ENCODE measurements at regions not wholly inside any gene's neighbourhood (a gene's known extent, or its start where the extent isn't known, plus 50 kb on each side); places are given as distances from the start of the nearest gene placed in this dataset.

DNA sequence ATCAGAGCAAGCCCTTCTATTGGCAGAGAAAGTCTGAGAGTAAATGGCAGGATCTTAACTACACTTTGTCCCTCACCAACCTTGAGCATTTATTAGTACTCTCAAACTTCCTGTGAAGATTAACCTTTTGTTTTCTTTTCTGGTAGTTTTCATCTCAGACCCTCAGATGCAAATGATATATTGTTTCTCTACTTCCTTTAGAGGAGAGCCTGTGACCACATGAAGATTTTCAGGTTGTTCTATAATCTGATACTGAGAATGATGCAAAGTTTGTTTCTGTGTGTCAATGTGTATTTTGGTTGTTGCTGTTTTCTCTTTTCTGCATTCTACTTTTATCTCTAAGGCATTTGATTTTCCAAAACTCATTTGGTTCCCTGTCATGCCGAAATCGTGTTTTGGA lies 165.8 kb upstream of the CYSLTR1 start:
- DNase-seq (ENCODE audit: low read depth in 3 of 3, low spot score in 1 of 3): no peak

DNA sequence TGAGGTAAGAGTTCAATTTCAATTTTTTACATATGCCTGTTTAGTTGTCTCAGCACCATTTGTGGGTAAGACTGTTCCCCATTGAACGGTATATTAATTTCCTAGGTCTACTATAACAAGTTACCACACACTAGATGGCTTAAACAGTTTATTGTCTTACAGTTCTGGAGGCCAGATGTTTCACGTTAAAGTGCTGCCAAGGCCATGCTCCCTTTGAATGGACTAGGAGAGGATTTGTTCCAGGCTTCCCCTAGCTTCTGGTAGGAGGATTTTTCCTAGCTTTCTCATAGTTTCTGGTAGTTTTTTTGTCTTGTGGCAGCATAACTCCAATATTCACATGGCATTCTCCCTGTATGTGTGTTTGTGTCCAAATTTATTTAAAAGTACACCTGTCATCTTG lies 149.3 kb upstream of the CYSLTR1 start:
- no peak for DNase-seq (ENCODE audit: low read depth in 3 of 3, low spot score in 1 of 3)

DNA sequence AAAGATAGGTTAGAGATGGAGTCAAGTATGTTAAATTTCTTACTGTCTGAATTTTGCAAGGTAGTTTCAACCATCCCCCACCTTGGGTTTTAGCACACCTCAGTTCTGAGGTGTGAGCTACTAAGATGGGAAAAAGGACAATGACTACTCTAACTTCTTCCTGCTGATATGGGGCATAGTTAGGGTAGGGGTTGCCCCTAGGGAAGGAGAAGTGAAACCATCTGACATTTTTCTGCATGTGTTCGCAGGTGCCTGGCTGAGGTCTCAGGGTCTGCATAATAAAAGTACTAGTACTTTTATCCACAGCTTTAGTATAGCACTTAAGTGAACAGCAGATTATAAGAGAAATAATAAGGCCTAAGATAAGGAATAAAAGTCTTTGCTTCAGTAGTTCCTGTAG lies 129.5 kb upstream of the CYSLTR1 start:
- DNase-seq (ENCODE audit: low read depth in 3 of 3, low spot score in 1 of 3): no peak

DNA sequence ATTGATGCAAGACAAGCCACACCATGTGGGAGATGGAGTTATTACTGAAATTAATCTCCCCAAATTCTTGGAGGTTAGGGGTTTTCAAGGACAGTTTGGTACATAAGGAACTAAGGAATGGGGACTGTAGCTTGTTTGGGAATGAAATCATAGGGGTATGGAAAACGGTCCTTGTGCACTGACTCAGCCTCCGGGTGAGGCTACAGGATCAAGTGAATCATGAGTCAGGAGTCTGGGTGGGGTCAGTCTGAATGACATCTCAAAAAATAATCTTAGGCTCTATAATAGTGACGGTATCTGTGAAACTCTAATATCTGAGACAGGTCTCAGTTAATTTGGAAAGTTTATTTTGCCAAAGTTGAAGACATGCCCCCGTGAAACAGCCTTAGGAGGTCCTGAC lies 128.5 kb upstream of the CYSLTR1 start:
- DNase-seq (ENCODE audit: low read depth in 3 of 3, low spot score in 1 of 3): no peak

GRCh38 chrX:78452356-78452755 lies 124.9 kb upstream of the CYSLTR1 start:
- no peak for DNase-seq (ENCODE audit: low read depth in 3 of 3, low spot score in 1 of 3)

DNA sequence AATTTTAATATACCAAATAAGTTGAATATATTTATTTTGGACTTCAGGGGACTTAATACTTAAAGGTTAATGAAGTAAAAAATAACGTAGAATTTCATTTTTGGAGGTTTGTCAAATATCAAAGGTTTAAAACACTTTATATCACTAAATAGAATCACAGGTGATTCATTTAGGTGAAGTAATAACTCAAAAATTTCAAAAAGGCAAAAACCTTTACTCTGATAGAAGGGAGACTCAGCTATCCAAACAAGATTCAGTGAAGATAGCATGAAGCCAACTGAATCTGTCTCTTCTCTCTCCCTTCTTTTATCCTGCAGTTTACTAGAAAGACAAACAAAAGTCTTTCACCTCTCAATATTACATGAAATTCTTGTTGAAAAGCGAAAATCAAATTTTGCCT lies 110.2 kb upstream of the CYSLTR1 start:
- DNase-seq (ENCODE audit: low read depth in 3 of 3, low spot score in 1 of 3): no peak

DNA sequence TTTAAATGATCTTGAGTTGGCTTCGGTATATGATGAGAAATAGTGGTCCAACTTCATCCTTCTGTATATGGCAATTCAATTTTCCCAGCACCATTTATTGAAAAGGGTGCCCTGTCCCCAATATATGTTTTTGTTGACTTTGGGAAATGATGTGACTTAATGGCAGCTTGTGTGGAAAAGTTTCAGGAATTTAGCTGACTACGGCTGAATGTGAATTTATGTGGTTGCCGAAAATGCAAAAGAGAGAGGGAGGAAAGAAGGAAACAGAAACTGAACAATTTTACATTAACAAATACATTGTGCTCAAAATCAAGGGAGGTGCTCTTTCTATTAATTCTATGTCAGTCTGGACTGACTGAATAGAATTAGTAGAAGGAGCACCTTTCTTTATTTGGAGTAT lies 101.8 kb upstream of the CYSLTR1 start:
- DNase-seq (ENCODE audit: low read depth in 3 of 3, low spot score in 1 of 3): no peak

DNA sequence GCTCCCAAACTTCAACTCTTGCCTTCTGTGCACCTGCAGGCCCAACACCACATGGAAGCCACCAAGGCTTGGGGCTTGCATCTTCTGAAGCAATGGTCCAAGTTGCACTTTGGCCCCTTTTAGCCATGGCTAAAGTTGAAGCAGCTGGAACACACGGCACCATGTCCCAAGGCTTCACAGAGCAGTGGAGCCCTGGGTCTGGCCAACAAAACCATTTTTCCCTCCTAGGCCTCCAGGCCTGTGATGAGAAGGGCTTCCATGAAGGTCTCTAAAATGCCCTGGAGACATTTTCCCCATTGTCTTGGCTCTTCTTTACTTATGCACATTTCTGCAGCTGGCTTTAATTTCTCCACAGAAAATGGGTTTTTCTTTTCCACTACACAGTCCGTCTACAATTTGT lies 61.3 kb upstream of the CYSLTR1 start:
- no peak for DNase-seq (ENCODE audit: low read depth in 3 of 3, low spot score in 1 of 3)

DNA sequence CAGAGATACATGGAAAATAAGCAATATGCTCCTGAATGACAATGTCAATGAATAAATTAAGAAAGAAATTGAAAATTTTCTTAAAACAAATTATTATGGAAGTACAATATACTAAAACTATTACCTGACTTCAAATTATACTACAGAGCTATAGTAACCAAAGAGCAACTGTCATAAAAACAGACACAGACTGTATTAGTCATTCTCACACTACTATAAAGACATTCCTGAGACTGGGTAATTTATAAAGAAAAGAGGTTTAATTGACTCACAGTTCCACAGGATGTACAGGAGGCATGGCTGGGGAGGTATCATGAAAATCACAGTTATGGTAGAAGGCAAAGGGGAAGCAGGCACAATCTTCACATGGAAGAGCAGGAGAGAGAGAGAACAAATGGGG lies 60.0 kb upstream of the CYSLTR1 start:
- no peak for DNase-seq (ENCODE audit: low read depth in 3 of 3, low spot score in 1 of 3)

DNA sequence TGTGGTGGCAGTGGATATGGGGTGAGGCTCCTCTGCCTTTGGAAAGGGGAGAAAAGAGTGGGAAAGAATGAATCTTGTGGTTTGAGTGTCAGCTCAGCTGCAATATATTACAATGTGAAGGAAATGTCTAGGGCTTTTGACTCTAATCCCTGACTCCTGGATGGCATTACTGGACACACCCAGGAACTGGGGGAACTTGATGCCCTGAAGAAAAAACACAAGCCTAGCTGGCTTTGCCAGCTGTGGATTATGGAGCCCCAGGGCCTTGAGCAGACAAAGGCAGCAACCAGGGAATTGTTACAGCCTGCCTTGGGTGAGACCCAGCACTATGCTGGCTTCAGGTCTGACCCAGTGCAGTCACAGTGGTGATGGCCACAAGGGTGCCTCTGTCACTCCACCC lies 57.1 kb upstream of the CYSLTR1 start:
- no peak for DNase-seq (ENCODE audit: low read depth in 3 of 3, low spot score in 1 of 3)

- DNase-seq (ENCODE audit: low read depth in 3 of 3, low spot score in 1 of 3): no peak
Observed at GRCh38 chrX:78383594-78383993, 56.2 kb upstream of the CYSLTR1 start.

GRCh38 chrX:78378476-78379115 lies 51.2 kb upstream of the CYSLTR1 start:
- DNase-seq (ENCODE audit: low read depth in 3 of 3, low spot score in 1 of 3): no peak

Data from stimulated activated CD4-positive, alpha-beta T cell treated with anti-CD3 and anti-CD28 coated beads, TNF-alpha, amount 100 ng/mL, for 1 hour (primary cell).